WTC11 (cell line): ENCODE measurements at regions not wholly inside any gene's neighbourhood (a gene's known extent, or its start where the extent isn't known, plus 50 kb on each side); places are given as distances from the start of the nearest gene placed in this dataset.

ENCODE experiments used
- ATAC-seq: fragments of 200-7000 bp; cut with Tn5 transposase; 2 replicates; pipeline ENCODE4 v1.10.0; 2021; ENCODE audit warnings: mild to moderate bottlenecking, moderate library complexity
- CTCF ChIA-PET: fragments of 300-600 bp; sonication (Branson Sonifier 250); formaldehyde crosslinking; loops from one replicate; lab custom pipeline; 2021; ENCODE audit warnings: antibody characterized with exemption; lab: Charles Lee
- POLR2A ChIA-PET: fragments of 350-600 bp; sonication (Branson Sonifier 250); formaldehyde crosslinking; loops from one replicate; lab custom pipeline; 2021; ENCODE audit warnings: antibody characterized with exemption; lab: Charles Lee
- DNase-seq: peaks from one replicate; pipeline ENCODE4 v3.0.0; 2021; ENCODE audit warnings: low spot score
- H3K27ac Mint-ChIP-seq: 2 replicates; pipeline ENCODE4 v1.8.0; 2021; ENCODE audit warnings: mixed read lengths
- H3K27me3 Mint-ChIP-seq: 2 replicates; pipeline ENCODE4 v1.8.0; 2021; ENCODE audit warnings: low read depth, mild to moderate bottlenecking, moderate library complexity, mixed read lengths
- H3K36me3 Mint-ChIP-seq: 2 replicates; pipeline ENCODE4 v1.8.0; 2021; ENCODE audit warnings: mixed read lengths
- H3K4me1 Mint-ChIP-seq: 2 replicates; pipeline ENCODE4 v1.8.0; 2022; ENCODE audit warnings: mixed read lengths
- H3K4me3 Mint-ChIP-seq: 2 replicates; pipeline ENCODE4 v1.8.0; 2021; ENCODE audit warnings: mild to moderate bottlenecking, moderate library complexity, mixed read lengths
- H3K9me3 Mint-ChIP-seq: 2 replicates; pipeline ENCODE4 v1.8.0; 2021; ENCODE audit warnings: mixed read lengths
- AR ChIP-seq: fragments of 250-450 bp; sonication (Bioruptor Pico); IDR thresholded peaks from 2 replicates; pipeline ENCODE4 v1.9.0; 2021; ENCODE audit warnings: mild to moderate bottlenecking
- JUN ChIP-seq: sonication (generic); formaldehyde crosslinking; IDR thresholded peaks from 2 replicates; pipeline ENCODE4 v1.8.0; 2023; ENCODE audit warnings: mild to moderate bottlenecking, missing genetic modification reagents
- KAT7 ChIP-seq: sonication (generic); formaldehyde crosslinking; IDR thresholded peaks from 2 replicates; pipeline ENCODE4 v1.8.1; 2023; ENCODE audit warnings: missing genetic modification reagents, mild to moderate bottlenecking, borderline replicate concordance
- MLX ChIP-seq: sonication (generic); formaldehyde crosslinking; IDR thresholded peaks from 2 replicates; pipeline ENCODE4 v1.8.1; 2023; ENCODE audit warnings: mild to moderate bottlenecking, missing genetic modification reagents, moderate library complexity
- NFYB ChIP-seq: sonication (generic); formaldehyde crosslinking; conservative IDR thresholded peaks from 2 replicates; pipeline ENCODE4 v1.8.0; 2022; ENCODE audit warnings: low read depth, missing genetic modification reagents
- NR1H2 ChIP-seq: sonication (generic); formaldehyde crosslinking; IDR thresholded peaks from 2 replicates; pipeline ENCODE4 v1.9.0; 2021; ENCODE audit warnings: mild to moderate bottlenecking, moderate library complexity, missing genetic modification reagents
- RELA ChIP-seq: sonication (generic); formaldehyde crosslinking; IDR thresholded peaks from 2 replicates; pipeline ENCODE4 v1.8.1; 2022; ENCODE audit warnings: missing genetic modification reagents, mild to moderate bottlenecking, borderline replicate concordance
- TEAD4 ChIP-seq: sonication (generic); formaldehyde crosslinking; IDR thresholded peaks from 2 replicates; pipeline ENCODE4 v1.8.0; 2022; ENCODE audit warnings: mild to moderate bottlenecking, missing genetic modification reagents
- USF2 ChIP-seq: sonication (generic); formaldehyde crosslinking; IDR thresholded peaks from 2 replicates; pipeline ENCODE4 v1.8.1; 2023; ENCODE audit warnings: mild to moderate bottlenecking, missing genetic modification reagents, moderate library complexity
- ZNF138 ChIP-seq: sonication (generic); formaldehyde crosslinking; conservative IDR thresholded peaks from 2 replicates; pipeline ENCODE4 v1.8.1; 2022; ENCODE audit warnings: mild to moderate bottlenecking, moderate library complexity, missing genetic modification reagents
- ZNF281 ChIP-seq: sonication (generic); formaldehyde crosslinking; IDR thresholded peaks from 2 replicates; pipeline ENCODE4 v1.8.0; 2023; ENCODE audit warnings: mild to moderate bottlenecking, missing genetic modification reagents
- ZNF423 ChIP-seq: fragments of 250-450 bp; sonication (Bioruptor Pico); IDR thresholded peaks from 2 replicates; pipeline ENCODE4 v2.1.2; 2022; ENCODE audit warnings: mild to moderate bottlenecking, moderate library complexity
- ZSCAN18 ChIP-seq: fragments of 250-450 bp; sonication (Bioruptor Pico); IDR thresholded peaks from 2 replicates; pipeline ENCODE4 v2.1.2; 2022; ENCODE audit warnings: mild to moderate bottlenecking, moderate library complexity
- TF ChIP-seq, protein P1 (sequence below): sonication (generic); formaldehyde crosslinking; IDR thresholded peaks from 2 replicates; pipeline ENCODE4 v1.8.0; 2022; ENCODE audit warnings: mild to moderate bottlenecking, missing genetic modification reagents

- TF ChIP-seq AR (CRISPR knock-in tag): no peak
- TF ChIP-seq KAT7: no peak
- no peak for TF ChIP-seq USF2
- TF ChIP-seq JUN (CRISPR knock-in tag): no peak
- TF ChIP-seq ZNF281 (CRISPR knock-in tag): no peak
- no peak for TF ChIP-seq TEAD4 (CRISPR knock-in tag)
- TF ChIP-seq, protein P1, sequence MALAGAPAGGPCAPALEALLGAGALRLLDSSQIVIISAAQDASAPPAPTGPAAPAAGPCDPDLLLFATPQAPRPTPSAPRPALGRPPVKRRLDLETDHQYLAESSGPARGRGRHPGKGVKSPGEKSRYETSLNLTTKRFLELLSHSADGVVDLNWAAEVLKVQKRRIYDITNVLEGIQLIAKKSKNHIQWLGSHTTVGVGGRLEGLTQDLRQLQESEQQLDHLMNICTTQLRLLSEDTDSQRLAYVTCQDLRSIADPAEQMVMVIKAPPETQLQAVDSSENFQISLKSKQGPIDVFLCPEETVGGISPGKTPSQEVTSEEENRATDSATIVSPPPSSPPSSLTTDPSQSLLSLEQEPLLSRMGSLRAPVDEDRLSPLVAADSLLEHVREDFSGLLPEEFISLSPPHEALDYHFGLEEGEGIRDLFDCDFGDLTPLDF (CRISPR knock-in tag): no peak
- TF ChIP-seq NFYB (CRISPR knock-in tag): no peak
- no peak for TF ChIP-seq ZSCAN18 (CRISPR knock-in tag)
- TF ChIP-seq MLX (CRISPR knock-in tag): no peak
- no peak for TF ChIP-seq ZNF138 (CRISPR knock-in tag)
Measured at GRCh38 chr17:68658999-68659780, 58.0 kb upstream of the FAM20A start (continued).

DNA sequence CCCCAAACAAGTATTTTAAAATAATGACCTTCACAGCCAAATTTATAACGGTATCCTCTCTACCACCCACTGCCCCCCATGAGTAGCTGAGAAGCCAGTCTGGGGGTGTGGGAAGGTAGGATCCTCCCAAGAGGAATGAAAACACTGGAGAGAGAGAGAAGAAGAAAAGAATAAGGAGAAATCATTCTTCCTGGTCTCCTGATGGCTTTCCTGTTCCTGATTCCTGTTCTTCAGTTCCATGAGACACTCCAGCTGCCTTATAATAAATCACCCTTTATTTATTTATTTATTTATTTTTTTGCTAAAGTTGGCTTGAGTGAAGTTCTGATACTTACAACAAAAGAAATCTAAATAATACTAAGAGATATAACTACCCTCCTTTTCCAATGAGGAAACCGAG is 56.4 kb upstream of the FAM20A start:
- TF ChIP-seq, protein P1 (CRISPR knock-in tag): no peak
- TF ChIP-seq RELA (CRISPR knock-in tag) (no peak), ZNF423 (CRISPR knock-in tag) (no peak), NR1H2 (CRISPR knock-in tag) (no peak), AR (CRISPR knock-in tag) (no peak)
- peaks cover 23% of the 10 kb centered on the region for H3K4me1 Mint-ChIP-seq
- ChIA-PET CTCF (no interaction called here), POLR2A (no interaction called here)
- ATAC-seq: no peak
- no peaks in the 10 kb centered on the region for H3K27me3 Mint-ChIP-seq
- H3K9me3 Mint-ChIP-seq: peaks cover 9% of the 10 kb centered on the region; the same call in 1 of the 2 replicates
- no peak overlapping the region for H3K27ac Mint-ChIP-seq
- no peak overlapping the region for H3K4me3 Mint-ChIP-seq
- DNase-seq: no peak
- H3K36me3 Mint-ChIP-seq: no peaks in the 10 kb centered on the region
